ENCODE measurements at regions not wholly inside any gene's neighbourhood (a gene's known extent, or its start where the extent isn't known, plus 50 kb on each side); places are given as distances from the start of the nearest gene placed in this dataset.

DNA sequence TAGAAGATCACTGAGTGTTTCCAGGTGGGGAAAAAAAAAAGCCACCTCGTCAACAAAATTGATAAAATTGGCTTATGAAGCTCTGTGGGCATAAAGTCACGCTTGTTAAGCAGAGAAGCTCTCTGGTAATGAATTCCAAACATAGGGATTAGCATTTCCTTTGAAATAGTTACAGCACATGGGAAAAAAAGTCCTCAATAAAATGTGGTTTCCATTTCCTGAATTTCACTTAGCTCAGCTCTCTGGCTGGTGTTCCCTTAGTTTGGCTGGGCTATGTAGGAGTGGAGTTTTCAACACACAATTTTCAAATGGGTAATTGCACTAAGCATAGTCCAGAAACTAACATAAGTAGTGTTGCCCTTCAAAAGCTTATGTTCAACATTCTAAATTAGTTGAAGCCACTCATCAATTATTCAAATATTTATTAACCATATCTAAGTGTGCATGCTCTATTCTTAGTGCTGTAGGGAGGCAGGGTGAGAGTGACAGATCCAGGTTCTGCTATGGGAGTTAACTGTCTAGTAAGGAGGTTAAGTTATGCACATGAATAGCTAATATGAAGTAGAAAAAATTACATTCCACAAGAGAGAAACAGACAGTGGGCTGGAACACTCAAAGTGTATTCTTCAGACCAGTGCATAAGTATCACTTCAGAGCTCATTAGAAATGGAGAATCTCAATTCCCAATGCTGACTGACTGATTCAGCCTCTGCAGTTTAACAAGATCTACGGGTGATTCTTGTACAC, 445.7 kb downstream of the SMARCA1 start:
- no peak for DNase-seq (ENCODE audit: low spot score)

- no peak for DNase-seq (ENCODE audit: low spot score)
These were observed 451.9 kb downstream of the SMARCA1 start for GRCh38 chrX:129071390-129071789.

- DNase-seq (ENCODE audit: low spot score): no peak
These were observed 457.4 kb downstream of the SMARCA1 start for GRCh38 chrX:129065895-129066294.

- no peak for DNase-seq (ENCODE audit: low spot score)
These were observed 464.9 kb downstream of the SMARCA1 start for GRCh38 chrX:129058405-129058804.

DNA sequence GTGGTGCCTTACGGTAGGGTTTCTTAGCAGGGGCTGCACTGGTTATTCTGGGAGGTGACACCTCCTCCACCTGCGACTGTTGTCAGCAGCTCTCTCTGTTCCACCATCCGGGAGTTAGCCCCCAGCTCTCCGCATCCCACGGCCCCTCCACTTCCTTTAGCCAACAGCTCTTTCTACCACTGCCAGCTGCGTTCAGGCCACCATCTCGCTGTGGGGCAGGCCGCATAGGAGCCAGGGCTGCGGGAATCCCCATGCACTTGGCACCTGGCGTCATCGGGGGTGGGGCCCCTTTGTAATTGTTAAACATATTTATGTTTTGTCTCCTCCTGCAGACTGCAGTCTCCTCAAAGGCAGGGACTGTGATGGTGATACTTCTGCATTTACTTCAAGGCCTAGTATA, 480.2 kb downstream of the SMARCA1 start:
- no peak for DNase-seq (ENCODE audit: low spot score)

DNA sequence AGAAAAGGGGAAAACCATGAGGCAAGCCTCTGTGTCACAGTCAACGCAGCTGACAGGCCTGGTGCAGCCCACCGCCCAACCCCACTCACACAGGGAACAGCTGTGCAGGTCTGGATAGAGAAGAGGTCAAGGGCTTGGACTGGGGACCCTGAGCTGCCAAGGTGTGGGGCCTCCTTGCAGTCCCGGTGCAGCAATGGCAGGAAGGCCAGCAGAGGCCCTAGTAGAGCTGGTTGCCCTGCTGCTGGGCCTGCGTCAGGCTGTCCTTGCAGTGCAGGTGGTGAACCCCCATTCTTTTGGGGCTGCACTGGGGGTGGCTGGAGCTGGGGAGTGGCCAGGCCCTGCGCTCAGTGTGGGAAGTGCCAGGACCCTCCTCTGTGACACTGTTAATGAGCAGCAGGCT, 482.0 kb downstream of the SMARCA1 start:
- DNase-seq (ENCODE audit: low spot score): no peak

DNA sequence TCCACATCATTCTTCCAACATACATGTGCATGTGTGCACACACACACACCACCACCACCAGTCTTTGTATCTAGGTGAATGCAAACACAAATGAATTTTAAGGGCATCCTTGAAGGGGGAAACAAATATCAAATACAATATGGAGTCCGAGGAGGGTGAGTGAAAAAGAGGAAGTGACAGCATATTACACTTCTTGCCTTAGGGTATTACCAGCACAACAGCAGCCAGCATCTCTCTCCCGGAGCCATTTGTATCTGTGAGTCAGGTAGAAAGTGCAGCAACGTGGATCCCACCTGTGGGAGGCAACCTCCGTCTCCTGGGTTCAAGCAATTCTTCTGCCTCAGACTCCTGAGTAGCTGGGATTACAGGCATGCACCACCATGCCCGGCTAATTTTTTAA, 483.2 kb downstream of the SMARCA1 start:
- no peak for DNase-seq (ENCODE audit: low spot score)

- no peak for DNase-seq (ENCODE audit: low spot score)
These were observed 484.1 kb downstream of the SMARCA1 start for GRCh38 chrX:129039176-129039575.

- DNase-seq (ENCODE audit: low spot score): no peak
These were observed 485.9 kb downstream of the SMARCA1 start for GRCh38 chrX:129037389-129037788.

- DNase-seq (ENCODE audit: low spot score): no peak
These were observed 488.1 kb downstream of the SMARCA1 start for GRCh38 chrX:129035180-129035579.

GRCh38 chrX:129034196-129034595, 489.1 kb downstream of the SMARCA1 start:
- no peak for DNase-seq (ENCODE audit: low spot score)

GRCh38 chrX:129026202-129026601, 497.1 kb downstream of the SMARCA1 start:
- DNase-seq (ENCODE audit: low spot score): peak; percentile 64

DNA sequence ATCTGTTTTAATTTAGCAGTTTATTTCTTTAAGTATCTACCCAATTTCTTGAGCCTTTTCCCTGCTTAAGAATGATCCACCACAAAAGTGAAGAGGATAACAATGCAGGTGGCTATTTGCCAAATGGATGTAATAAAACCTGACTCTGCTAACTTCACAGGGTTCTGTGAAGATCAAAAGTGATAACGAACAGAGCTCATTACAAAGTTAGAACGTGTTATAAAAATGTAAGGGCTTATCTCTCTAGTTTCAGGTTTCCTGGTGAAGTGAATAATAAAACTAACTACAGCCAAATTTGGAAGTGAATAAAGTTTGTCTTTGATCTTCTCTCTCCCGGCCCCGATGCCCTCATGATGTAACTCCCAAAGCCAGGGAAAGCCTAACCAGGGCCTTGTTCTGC, 497.9 kb downstream of the SMARCA1 start:
- no peak for DNase-seq (ENCODE audit: low spot score)

DNA sequence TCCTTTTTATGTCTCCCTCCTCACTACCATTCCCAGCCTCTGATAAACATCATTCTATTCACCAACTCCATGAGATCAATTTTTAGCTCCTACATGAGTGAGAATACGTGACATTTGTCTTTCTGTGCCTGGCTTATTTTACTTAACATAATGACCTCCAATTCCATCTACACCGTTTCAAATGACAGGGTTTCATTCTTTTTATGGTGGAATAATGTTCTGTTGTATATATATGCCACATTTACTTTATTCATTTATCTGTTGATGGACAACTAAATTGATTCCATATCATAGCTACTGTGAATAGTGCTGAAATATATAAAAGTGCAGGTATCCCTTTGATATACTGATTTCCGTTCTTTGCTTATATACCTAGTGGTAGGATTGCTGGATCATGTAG, 503.9 kb downstream of the SMARCA1 start:
- no peak for DNase-seq (ENCODE audit: low spot score)

- no peak for DNase-seq (ENCODE audit: low spot score)
These were observed 507.9 kb downstream of the SMARCA1 start for GRCh38 chrX:129015381-129015780.

GRCh38 chrX:129013574-129013973, 509.7 kb downstream of the SMARCA1 start:
- no peak for DNase-seq (ENCODE audit: low spot score)

DNA sequence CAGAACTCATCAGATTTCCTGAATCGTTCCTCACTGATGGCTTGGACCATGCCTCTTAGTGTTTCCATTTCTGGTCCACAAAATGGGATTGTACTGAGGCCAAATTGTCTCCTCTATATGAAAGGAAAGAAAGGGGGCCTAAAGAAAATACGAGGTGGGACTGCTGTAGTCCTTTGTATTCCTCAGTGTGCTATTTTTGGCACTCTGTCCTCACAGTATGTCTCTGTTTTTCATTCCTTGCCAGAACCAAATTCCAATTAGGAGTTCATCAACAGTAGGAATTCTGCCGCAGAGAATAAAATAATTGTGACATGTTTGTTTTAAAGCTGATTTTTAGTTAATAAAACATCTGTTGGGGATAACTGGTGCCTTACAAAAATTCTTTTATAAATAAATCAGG, 515.7 kb downstream of the SMARCA1 start:
- no peak for DNase-seq (ENCODE audit: low spot score)

- DNase-seq (ENCODE audit: low spot score): peak; percentile 59
These were observed 516.8 kb downstream of the SMARCA1 start for GRCh38 chrX:129006491-129006890.

DNA sequence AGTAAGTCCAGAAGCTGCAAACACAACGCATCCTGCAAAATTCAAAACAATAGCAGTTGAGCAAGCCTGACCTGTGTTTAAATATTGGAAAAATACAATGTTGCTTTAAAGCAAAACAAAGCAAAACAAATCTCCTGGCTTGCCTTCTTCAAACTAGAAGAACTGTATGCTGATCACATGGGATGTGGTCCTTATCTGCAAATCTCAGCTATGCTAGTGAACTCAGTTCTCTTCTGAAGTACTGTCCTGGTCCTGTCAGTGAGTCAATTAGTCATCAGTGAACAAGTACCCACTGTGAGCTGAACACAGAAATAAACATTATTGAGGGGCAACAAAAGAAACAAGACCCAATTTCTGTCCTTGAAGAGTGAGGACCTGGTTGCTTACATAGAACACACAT, 522.5 kb downstream of the SMARCA1 start:
- DNase-seq (ENCODE audit: low spot score): no peak

DNA sequence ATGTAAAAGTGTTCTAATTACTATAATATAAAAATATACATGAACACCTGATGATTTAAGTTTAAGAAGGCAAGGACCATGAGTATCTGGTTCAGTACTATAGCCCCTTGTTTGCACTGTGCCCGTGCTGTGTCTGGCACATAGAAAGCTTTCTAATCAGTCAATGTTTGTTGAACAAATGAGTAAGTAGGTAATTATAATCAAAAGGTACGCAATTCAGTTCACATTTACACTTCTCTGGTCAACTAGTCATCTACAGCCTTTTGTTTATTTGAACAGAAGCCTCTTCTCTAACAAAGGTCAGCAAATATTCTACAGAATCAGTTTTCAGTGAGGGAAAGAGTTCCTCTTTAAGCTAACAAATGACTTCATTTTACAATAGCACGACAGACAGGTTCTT, 523.3 kb downstream of the SMARCA1 start:
- no peak for DNase-seq (ENCODE audit: low spot score)

GRCh38 chrX:128992107-128992971, 531.0 kb downstream of the SMARCA1 start:
- DNase-seq (ENCODE audit: low spot score): no peak

GRCh38 chrX:128975745-128976144, 547.5 kb downstream of the SMARCA1 start:
- DNase-seq (ENCODE audit: low spot score): peak; percentile 65

DNA sequence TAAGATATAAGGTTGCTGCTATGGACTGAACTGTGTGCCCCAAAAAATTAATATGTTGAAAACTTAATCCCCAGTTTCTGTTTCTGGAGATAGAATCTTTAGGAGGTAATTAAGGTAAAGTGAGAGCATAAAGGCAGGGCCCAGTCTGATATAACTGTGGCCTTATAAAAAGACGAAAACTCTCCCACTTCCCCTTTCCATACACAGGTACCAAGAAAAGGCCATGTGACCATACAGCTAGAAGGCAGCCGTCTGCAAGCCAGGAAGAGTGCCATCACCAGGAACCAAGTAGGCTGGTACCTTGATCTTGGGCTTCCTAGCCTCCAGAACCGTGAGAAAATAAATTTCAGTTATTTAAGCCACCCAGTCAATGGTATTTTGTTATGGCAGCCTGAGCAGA, 550.3 kb downstream of the SMARCA1 start:
- no peak for DNase-seq (ENCODE audit: low spot score)

Data from D341Med (cell line).